ENCODE measurements at regions not wholly inside any gene's neighbourhood (a gene's known extent, or its start where the extent isn't known, plus 50 kb on each side); places are given as distances from the start of the nearest gene placed in this dataset.

DNA sequence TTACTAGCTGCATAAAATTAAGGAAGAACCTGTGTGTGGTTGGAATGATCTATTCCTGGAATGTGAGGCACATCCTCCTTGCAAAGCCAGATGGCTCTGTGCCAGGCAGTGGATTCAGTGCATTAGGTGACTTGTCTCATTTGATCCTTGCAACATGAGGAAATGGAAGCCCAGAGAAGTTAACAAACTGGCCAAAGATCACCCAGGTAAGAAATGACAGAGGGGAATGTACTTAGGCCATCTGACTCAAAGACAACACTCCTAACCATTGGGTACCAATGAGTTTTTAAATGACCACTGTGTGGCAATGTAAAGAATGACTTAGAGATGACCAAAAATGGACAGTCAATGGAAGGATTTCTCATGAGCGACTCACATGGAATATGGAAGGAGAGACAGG, 114.2 kb upstream of the RXFP2 start:
- TF ChIP-seq, protein P1, sequence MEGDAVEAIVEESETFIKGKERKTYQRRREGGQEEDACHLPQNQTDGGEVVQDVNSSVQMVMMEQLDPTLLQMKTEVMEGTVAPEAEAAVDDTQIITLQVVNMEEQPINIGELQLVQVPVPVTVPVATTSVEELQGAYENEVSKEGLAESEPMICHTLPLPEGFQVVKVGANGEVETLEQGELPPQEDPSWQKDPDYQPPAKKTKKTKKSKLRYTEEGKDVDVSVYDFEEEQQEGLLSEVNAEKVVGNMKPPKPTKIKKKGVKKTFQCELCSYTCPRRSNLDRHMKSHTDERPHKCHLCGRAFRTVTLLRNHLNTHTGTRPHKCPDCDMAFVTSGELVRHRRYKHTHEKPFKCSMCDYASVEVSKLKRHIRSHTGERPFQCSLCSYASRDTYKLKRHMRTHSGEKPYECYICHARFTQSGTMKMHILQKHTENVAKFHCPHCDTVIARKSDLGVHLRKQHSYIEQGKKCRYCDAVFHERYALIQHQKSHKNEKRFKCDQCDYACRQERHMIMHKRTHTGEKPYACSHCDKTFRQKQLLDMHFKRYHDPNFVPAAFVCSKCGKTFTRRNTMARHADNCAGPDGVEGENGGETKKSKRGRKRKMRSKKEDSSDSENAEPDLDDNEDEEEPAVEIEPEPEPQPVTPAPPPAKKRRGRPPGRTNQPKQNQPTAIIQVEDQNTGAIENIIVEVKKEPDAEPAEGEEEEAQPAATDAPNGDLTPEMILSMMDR (IDR thresholded peaks at IDR 0.05; ENCODE audit: extremely low read depth, missing control alignments), result no peak
- no peak for DNase-seq (ENCODE audit: low spot score)

DNA sequence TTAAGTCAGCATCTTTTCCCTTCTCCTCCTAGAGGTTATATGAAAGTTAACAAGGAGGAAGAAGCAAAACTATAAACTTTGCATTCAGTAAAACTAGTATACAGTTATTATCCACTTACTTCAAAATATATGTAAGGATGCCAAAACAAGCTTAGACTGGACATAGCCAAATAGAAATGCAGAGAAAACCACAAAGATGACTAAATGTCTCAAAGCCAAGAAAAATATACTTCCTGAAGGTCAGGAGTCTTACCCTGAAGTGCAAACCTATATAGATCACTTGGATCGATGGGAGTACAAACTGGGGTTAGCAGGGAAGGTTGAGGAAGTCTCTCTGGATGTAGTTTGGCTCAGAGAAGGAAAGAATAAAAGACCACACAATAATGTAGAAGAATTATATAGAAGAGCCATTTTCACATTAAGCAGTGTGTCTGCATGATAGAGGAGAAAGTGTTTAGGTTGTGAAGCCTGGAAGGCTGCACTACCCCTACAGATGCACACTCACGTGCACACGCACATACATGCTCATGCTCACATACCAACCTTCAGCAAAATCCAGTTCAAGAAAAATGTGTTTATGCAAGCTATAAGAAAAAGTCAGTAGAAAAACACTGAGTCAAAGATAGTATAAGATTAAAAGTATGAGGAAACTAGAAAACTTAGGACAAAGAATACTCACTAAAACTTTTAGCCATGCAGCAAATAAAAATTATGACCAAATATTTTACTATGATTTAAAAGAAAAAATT, 112.1 kb upstream of the RXFP2 start:
- TF ChIP-seq, protein P1 (IDR thresholded peaks at IDR 0.05; ENCODE audit: extremely low read depth, missing control alignments), result no peak
- no peak for DNase-seq (ENCODE audit: low spot score)

DNA sequence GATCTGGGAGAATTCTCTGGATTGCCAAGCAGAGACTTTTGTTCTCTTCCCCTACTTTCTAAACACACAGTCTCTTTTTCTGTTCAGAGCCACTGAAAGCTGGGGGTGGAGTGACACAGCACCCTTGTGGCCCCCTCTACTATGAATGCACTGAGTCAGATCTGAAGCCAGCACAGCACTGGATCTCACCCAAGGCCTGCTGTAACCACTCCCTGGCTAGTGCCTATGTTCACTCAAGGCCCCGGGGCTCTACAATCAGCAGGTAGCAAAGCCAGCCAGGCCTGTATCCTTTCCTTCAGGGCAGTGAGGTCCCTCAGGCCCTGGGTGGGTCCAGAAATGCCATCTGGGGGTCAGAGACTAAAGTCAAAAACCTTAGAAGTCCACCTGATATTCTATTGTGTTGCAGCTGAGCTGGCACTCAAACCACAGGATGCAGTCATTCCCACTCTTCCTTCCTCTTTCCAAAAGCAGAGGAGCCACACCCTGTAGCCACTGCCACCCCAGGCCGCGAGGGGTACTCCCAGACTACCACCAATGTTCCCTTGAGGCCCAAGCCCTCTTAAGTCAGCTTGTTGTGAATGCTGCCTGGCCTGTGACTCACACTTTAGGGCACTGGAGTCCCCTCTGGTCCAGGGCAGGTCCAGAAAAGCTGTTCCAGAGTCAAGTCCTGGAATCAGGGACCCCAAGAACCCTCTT, 110.1 kb upstream of the RXFP2 start:
- TF ChIP-seq, protein P1 (IDR thresholded peaks at IDR 0.05; ENCODE audit: extremely low read depth, missing control alignments), result no peak
- no peak for DNase-seq (ENCODE audit: low spot score)

DNA sequence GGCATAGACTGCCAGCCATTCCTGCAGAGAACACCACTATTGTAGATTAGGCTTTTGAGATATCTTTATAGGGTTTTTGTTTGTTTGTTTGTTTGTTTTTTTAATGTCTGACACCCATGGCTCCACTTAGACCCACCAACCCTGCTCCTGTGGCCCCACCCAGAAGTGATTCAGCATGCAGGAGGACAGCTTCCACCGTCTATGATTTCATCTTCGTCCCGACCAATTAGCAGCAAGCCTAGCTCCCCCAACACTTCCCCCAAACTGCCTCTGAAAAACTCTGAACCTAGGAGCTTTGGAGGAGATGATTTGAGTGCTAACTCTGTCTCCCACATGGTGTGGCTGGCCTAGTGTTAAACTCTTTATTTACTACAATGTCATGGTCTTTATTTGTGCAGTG, 108.3 kb upstream of the RXFP2 start:
- no peak for DNase-seq (ENCODE audit: low spot score)
- TF ChIP-seq, protein P1 (IDR thresholded peaks at IDR 0.05; ENCODE audit: extremely low read depth, missing control alignments), result no peak

DNA sequence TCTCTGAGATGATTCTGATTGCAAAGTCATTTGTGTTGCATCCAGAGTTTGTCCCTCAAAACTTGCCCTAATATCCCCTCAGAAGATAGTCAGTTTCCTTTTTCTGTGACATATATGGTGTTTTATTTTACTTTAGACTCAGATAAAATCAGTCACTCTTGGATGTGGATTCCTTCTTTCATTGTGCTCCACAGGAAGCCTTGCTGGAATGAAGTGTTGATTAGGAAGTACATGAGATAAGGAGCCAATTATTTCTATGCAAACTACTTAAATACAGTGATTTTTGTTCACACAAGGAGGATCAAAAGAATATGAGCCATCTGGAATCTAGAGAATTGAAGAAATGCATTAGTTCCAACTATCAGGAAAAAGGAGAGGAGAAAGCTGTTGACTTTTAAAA, 107.6 kb upstream of the RXFP2 start:
- TF ChIP-seq, protein P1 (IDR thresholded peaks at IDR 0.05; ENCODE audit: extremely low read depth, missing control alignments), result no peak
- DNase-seq (ENCODE audit: low spot score), result no peak

DNA sequence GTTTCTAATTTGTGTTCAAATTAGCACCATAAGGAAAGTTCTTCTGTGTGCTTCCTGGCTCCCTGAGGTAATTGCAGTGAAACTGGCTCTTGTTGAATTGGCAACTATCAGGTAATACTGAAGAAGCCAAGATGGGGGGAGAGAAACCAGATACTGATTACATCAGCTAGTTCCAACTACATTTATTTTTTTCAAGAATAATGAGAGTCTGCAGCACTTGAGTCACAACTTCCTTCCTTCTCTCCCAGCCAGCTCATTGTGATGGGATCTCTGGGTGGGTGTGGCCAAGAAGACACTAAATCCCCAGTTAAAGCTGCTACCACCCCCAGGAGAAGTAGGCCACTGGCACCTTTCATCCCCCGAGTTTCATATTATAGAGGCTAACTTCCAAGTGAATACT, 100.7 kb upstream of the RXFP2 start:
- TF ChIP-seq, protein P1 (IDR thresholded peaks at IDR 0.05; ENCODE audit: extremely low read depth, missing control alignments), result no peak
- no peak for DNase-seq (ENCODE audit: low spot score)

DNA sequence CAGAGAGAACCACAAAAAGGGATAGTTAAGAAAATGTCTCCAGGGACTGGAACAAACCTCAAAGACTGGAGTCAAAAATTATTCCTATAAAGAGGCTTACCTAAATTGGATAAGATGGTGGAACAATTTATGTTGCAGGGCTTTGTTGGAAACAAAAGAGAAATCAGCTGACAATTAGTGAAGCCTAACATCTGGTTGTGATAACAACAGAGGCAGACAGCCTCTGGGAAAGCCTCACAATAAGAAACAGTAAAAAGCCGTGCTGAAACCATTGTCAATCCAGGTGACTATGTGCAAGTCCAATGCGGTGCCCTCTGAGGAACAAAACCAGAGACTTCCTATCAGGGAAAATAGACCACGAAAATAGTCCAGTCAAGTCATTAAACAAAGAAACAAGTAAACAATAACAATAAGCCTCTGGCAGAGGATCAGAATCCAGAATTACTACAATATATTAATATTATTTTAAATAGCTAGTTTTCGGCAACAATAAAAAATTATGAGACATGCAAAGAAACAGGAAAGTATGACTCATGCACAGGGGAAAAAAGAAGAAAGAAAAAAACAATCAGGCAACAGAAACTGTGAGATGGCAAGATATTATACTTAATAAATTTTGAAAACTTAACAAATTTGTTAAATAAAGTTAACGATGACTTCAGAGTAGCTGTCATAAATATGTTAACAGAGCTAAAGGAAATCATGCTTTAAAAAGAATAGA, 99.7 kb upstream of the RXFP2 start:
- TF ChIP-seq, protein P1 (IDR thresholded peaks at IDR 0.05; ENCODE audit: extremely low read depth, missing control alignments), result no peak
- no peak for DNase-seq (ENCODE audit: low spot score)
